HCEC 1CT (cell line): ENCODE measurements at regions not wholly inside any gene's neighbourhood (a gene's known extent, or its start where the extent isn't known, plus 50 kb on each side); places are given as distances from the start of the nearest gene placed in this dataset.

Experiments
- DNase-seq: peaks from one replicate; pipeline ENCODE4 v3.0.0-alpha.2; 2017

GRCh38 chr12:58202933-58203718, 261.8 kb downstream of the ATP23 start:
- no peak for DNase-seq

- no peak for DNase-seq
Observed at GRCh38 chr12:58204071-58204470, 262.7 kb downstream of the ATP23 start.

- DNase-seq = no peak
Observed at GRCh38 chr12:58206876-58207275, 265.5 kb downstream of the ATP23 start.

GRCh38 chr12:58211211-58211610, 269.8 kb downstream of the ATP23 start:
- DNase-seq = no peak

GRCh38 chr12:58217130-58217529, 275.8 kb downstream of the ATP23 start:
- no peak for DNase-seq

GRCh38 chr12:58224536-58225105, 283.3 kb downstream of the ATP23 start:
- no peak for DNase-seq

- no peak for DNase-seq
Observed at GRCh38 chr12:58225203-58225877, 284.0 kb downstream of the ATP23 start.

GRCh38 chr12:58233886-58234285, 292.5 kb downstream of the ATP23 start:
- DNase-seq = no peak

- DNase-seq = no peak
Observed at GRCh38 chr12:58238411-58238810, 297.0 kb downstream of the ATP23 start.

- DNase-seq = no peak
Observed at GRCh38 chr12:58241099-58241498, 299.7 kb downstream of the ATP23 start.

GRCh38 chr12:58242796-58243630, 301.6 kb downstream of the ATP23 start:
- DNase-seq = no peak

GRCh38 chr12:58247633-58248032, 306.3 kb downstream of the ATP23 start:
- no peak for DNase-seq

- no peak for DNase-seq
Observed at GRCh38 chr12:58248599-58248998, 307.2 kb downstream of the ATP23 start.

- no peak for DNase-seq
Observed at GRCh38 chr12:58249610-58250009, 308.2 kb downstream of the ATP23 start.

GRCh38 chr12:58250077-58250476, 308.7 kb downstream of the ATP23 start:
- DNase-seq = no peak

- DNase-seq = no peak
Observed at GRCh38 chr12:58252914-58253313, 311.5 kb downstream of the ATP23 start.

- DNase-seq = no peak
Observed at GRCh38 chr12:58253663-58254062, 312.3 kb downstream of the ATP23 start.

- DNase-seq = no peak
Observed at GRCh38 chr12:58254463-58255100, 313.2 kb downstream of the ATP23 start.

- DNase-seq = no peak
Observed at GRCh38 chr12:58262796-58263195, 321.4 kb downstream of the ATP23 start.

- no peak for DNase-seq
Observed at GRCh38 chr12:58263816-58264215, 322.4 kb downstream of the ATP23 start.

- no peak for DNase-seq
Observed at GRCh38 chr12:58268069-58268468, 326.7 kb downstream of the ATP23 start.

- no peak for DNase-seq
Observed at GRCh38 chr12:58269476-58269875, 328.1 kb downstream of the ATP23 start.
